ENCODE measurements at regions not wholly inside any gene's neighbourhood (a gene's known extent, or its start where the extent isn't known, plus 50 kb on each side); places are given as distances from the start of the nearest gene placed in this dataset.

GRCh38 chr4:59539401-59539800 lies 1660.7 kb upstream of the ADGRL3 start:
- no peak for TF ChIP-seq CTCF (IDR thresholded peaks at IDR 0.05)
- TF ChIP-seq ZNF232 (CRISPR knock-in tag; IDR thresholded peaks at IDR 0.05), result no peak
- no peak for TF ChIP-seq FOXJ3 (CRISPR knock-in tag; IDR thresholded peaks at IDR 0.05; ENCODE audit: borderline replicate concordance)
- no peak for TF ChIP-seq ATF3 (CRISPR knock-in tag; conservative IDR thresholded peaks at IDR 0.05)
- no peak for TF ChIP-seq MAX (CRISPR knock-in tag; IDR thresholded peaks at IDR 0.05)
- no peak for TF ChIP-seq JUN (CRISPR knock-in tag; IDR thresholded peaks at IDR 0.05)
- no peak for TF ChIP-seq NFATC4 (CRISPR knock-in tag; IDR thresholded peaks at IDR 0.05)
- no peak for TF ChIP-seq ATF1 (CRISPR knock-in tag; IDR thresholded peaks at IDR 0.05)
- no peak for TF ChIP-seq SMAD3 (CRISPR knock-in tag; IDR thresholded peaks at IDR 0.05; ENCODE audit: borderline replicate concordance)
- no peak for TF ChIP-seq ETV6 (CRISPR knock-in tag; IDR thresholded peaks at IDR 0.05)

Measured in WTC11 (cell line).